ENCODE measurements at regions not wholly inside any gene's neighbourhood (a gene's known extent, or its start where the extent isn't known, plus 50 kb on each side); places are given as distances from the start of the nearest gene placed in this dataset.

DNA sequence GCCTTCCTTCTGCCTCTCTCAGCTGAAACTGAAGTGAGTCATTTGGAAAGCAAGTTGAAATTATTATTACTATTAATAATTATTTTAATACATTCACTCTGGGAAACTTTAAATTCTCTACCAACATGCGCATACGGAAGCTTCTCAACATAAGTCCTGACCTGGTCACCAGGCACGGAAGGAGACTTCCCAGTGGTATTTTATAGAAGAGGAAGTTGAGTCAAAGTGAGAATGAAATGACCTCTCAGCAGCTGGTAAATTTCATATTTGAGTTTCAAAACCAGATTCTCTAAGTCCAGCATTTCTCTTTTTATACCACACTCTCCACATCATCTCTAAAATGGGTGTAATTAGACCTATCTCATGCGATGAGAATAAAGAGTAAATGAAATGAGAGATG is 747.4 kb downstream of the VRK1 start:
- H3K27me3 Mint-ChIP-seq, result no peaks in the 10 kb centered on the region
- no peak overlapping the region for H3K27ac Mint-ChIP-seq
- no peaks in the 10 kb centered on the region for H3K36me3 Mint-ChIP-seq
- ATAC-seq (ENCODE audit: low read depth) (no peak), DNase-seq (ENCODE audit: low spot score in 2 of 2) (no peak)
- H3K9me3 Mint-ChIP-seq, result no peaks in the 10 kb centered on the region
- no peaks in the 10 kb centered on the region for H3K4me1 Mint-ChIP-seq
- H3K4me3 Mint-ChIP-seq, result no peak overlapping the region

DNA sequence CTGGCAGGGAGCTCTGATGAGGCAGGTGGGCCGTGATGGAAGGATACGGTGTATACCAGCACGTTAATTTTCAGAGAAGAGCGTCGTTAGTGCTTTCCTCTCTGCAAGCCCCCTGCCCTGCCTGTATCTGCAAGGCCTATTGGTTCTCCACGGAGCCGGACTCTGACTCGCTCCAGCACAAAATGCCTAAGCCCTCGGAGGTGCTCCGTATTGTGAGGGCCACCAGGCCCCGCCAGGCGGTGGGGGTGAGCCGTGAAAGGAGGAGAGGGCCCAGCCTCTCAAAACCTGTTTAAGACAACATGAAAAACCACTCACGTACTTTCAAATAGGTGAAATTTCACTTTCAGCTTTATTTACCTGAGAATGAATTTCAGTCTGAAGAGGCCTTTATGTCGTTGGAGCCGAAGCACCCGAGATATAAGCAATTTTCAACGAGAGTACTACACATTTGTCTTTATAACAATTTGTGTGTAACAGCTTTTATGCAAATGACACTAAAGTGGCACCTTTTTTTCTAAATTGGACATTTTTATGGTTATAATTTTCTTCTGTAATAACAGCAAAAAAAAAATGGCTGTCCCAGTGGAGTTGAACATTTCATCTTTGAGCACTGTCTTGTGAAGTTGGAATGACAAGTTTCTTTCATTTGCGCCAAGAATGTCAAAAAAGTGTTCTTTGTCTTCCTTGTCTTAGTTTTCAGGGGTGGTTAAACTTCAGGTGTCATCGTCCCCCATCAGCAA is 749.5 kb downstream of the VRK1 start:
- Mint-ChIP-seq H3K4me1 (no peaks in the 10 kb centered on the region), H3K4me3 (no peak overlapping the region), H3K27me3 (no peaks in the 10 kb centered on the region), H3K36me3 (no peaks in the 10 kb centered on the region), H3K27ac (no peak overlapping the region), H3K9me3 (no peaks in the 10 kb centered on the region)
- DNase-seq (ENCODE audit: low spot score in 2 of 2), result no peak
- ATAC-seq (ENCODE audit: low read depth), result no peak

DNA sequence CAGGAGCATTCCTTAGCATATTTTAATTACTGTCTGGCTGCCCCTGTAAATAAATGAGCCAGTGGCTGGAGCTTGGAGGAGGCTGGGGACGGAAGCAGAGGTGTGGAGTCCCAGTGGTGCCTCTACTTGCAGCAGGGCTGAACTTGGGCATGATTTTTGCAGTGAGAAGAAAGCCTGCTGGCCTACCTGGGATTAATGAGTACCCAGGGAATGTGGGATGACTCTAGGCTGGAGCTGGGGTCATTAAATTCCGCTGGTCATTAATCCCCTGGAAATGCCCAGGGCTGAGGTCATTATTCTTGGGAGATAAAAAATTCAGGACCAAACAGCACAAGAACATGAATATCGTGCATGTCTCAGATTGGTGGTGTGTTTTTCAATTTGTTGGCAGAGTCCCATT is 753.3 kb downstream of the VRK1 start:
- no peak overlapping the region for H3K27ac Mint-ChIP-seq
- H3K27me3 Mint-ChIP-seq, result no peaks in the 10 kb centered on the region
- H3K4me1 Mint-ChIP-seq, result no peaks in the 10 kb centered on the region
- DNase-seq (ENCODE audit: low spot score in 2 of 2) (no peak), ATAC-seq (ENCODE audit: low read depth) (no peak)
- no peaks in the 10 kb centered on the region for H3K9me3 Mint-ChIP-seq
- H3K4me3 Mint-ChIP-seq, result no peak overlapping the region
- no peaks in the 10 kb centered on the region for H3K36me3 Mint-ChIP-seq

DNA sequence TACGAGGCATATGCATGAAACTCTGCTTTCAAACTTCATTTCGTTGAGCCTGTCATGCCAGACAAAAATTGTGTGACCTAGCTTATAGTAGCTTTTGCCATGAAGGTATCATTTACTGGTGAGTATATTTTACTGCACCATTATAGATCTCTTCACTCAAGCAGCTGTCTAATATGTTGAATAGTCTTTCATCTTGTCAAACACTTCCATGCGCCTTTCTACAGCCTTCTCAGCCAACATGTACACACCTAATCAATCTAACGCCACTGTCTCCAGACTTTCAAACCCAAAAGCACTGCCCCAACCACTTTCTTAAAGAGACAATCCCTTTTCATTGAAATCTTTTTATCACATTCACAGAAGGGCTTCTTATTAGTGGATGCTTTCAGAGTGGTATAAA is 757.4 kb downstream of the VRK1 start:
- peaks cover 4% of the 10 kb centered on the region for H3K9me3 Mint-ChIP-seq
- H3K27me3 Mint-ChIP-seq, result peaks cover 1% of the 10 kb centered on the region
- no peak overlapping the region for H3K27ac Mint-ChIP-seq
- no peak for ATAC-seq (ENCODE audit: low read depth)
- DNase-seq (ENCODE audit: low spot score in 2 of 2), result no peak
- no peaks in the 10 kb centered on the region for H3K4me1 Mint-ChIP-seq
- H3K36me3 Mint-ChIP-seq, result no peaks in the 10 kb centered on the region
- H3K4me3 Mint-ChIP-seq, result no peak overlapping the region

DNA sequence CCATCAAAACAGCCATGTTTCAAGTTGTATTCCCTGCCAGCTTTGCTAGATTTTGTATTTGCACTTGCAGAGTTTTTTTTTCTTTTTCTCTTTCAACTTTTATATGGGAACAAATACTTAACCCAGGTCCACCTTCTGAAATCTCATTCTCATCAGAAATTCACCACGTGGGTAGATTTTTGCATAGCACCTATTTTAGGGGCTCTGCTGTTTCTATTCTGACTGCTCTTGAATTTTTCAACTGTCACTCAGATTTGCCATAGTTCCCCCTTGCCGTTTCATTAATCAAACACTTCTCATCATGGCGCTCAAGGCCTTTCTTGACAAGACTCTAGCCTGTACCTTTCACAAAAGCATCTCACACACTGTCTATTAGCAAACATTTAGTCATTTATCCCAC is 767.2 kb downstream of the VRK1 start:
- peaks cover under 1% of the 10 kb centered on the region for H3K27me3 Mint-ChIP-seq
- no peaks in the 10 kb centered on the region for H3K4me1 Mint-ChIP-seq
- peaks cover 9% of the 10 kb centered on the region for H3K9me3 Mint-ChIP-seq
- DNase-seq (ENCODE audit: low spot score in 2 of 2) (no peak), ATAC-seq (ENCODE audit: low read depth) (no peak)
- H3K36me3 Mint-ChIP-seq, result no peaks in the 10 kb centered on the region
- no peak overlapping the region for H3K27ac Mint-ChIP-seq
- no peak overlapping the region for H3K4me3 Mint-ChIP-seq

DNA sequence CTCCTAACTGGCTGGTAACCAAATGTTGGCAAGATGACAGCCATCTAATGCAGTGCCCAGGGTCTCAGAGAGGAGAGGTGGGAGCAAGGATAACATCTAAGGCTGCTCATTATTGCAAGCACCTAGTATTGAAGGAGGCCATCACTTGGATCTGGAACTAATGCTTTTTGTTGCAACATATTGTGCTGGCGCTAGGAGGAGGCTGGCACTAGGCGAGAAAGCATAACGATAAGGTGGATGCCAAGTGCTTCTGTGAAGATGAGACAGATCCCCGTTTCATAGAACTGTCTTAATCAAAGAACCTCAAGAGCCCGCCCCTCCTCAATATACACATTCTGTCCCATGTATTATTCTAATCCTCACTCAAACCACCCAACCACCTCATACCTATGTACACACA is 774.0 kb downstream of the VRK1 start:
- ATAC-seq (ENCODE audit: low read depth), result no peak
- no peak overlapping the region for H3K27ac Mint-ChIP-seq
- H3K36me3 Mint-ChIP-seq, result no peaks in the 10 kb centered on the region
- DNase-seq (ENCODE audit: low spot score in 2 of 2), result no peak
- peaks cover 9% of the 10 kb centered on the region for H3K9me3 Mint-ChIP-seq
- H3K4me1 Mint-ChIP-seq, result no peaks in the 10 kb centered on the region
- H3K4me3 Mint-ChIP-seq, result no peak overlapping the region
- peaks cover 4% of the 10 kb centered on the region for H3K27me3 Mint-ChIP-seq

DNA sequence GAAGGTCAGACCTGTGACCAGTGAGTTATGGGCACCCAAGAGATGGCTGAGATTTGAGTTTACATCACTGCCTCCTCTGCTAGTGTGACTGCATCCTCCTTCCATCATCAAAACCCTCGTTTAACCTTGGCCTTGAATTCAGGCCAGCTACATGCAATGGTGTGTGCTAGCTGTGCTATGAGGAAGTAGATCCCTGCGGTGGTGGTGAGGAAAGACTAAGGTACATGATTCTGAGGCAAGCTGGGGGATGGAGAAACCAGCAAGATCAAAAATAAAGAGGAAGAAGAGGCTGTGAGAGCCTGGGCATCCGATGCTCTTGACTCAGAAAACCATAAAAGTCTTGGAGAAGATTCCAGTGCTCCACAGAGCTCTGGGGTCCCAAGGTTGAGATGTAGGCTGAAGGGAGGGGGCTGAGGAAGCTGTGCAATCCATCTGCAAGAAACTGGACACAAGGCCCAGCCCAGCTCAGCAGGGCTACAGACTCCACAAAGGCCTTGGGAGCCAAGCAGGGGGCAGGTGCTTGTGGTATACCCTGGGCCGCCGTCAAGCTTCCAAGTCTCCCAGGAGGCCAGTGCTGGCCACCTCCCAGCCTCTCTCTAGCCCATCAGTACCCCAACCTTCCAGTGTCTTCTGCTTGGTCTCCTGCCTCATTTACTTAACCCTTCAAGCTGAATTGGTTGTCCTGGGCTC is 774.8 kb downstream of the VRK1 start:
- H3K4me1 Mint-ChIP-seq, result no peaks in the 10 kb centered on the region
- DNase-seq (ENCODE audit: low spot score in 2 of 2), result no peak
- no peaks in the 10 kb centered on the region for H3K36me3 Mint-ChIP-seq
- peaks cover 4% of the 10 kb centered on the region for H3K27me3 Mint-ChIP-seq
- peaks cover 9% of the 10 kb centered on the region for H3K9me3 Mint-ChIP-seq
- H3K4me3 Mint-ChIP-seq, result no peak overlapping the region
- H3K27ac Mint-ChIP-seq, result no peak overlapping the region
- no peak for ATAC-seq (ENCODE audit: low read depth)

DNA sequence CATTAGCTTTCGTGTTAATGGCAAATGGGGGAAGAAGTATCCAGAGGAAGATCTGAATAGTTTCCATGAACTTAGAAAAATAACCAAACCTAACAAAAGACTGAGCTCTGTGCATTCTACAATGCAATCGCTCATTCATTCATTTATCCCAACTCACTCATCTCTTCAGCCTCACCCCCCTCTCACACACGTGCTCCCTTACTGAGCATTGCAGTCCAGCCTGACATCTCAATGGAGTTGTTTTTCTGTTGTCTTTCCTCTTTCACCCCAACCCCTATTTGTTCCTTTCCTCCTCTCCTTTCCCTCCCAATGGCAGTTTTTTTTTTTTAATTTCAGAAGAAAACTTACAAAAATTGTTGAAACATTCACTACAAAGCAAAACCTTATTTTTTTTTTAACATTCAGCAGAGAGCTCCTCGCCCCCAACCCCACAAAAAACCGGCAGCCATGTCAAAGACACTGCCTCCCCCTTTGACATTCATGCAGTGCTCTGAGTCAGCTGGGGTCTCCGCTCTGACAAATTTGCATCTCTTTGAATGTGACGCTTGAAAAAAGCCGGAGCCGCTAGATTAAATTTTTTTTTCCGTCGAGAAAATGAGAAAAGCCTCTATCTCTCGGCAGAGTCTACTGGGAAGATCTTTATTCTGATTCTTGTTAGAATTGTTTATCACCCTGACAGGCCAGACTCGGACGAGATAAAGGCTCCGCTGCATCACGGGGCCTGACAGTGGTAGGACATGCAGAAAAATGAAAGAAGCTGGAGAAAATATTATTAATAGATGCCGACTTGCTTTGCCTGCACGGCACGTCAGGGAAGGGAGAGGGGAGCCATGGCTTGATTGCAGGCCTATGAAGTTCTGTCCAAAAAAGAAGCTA is 775.6 kb downstream of the VRK1 start:
- H3K27ac Mint-ChIP-seq, result no peak overlapping the region
- no peak overlapping the region for H3K4me3 Mint-ChIP-seq
- DNase-seq (ENCODE audit: low spot score in 2 of 2), result no peak
- peaks cover 7% of the 10 kb centered on the region for H3K9me3 Mint-ChIP-seq
- peaks cover 4% of the 10 kb centered on the region for H3K27me3 Mint-ChIP-seq
- H3K36me3 Mint-ChIP-seq, result no peaks in the 10 kb centered on the region
- no peak for ATAC-seq (ENCODE audit: low read depth)
- no peaks in the 10 kb centered on the region for H3K4me1 Mint-ChIP-seq

DNA sequence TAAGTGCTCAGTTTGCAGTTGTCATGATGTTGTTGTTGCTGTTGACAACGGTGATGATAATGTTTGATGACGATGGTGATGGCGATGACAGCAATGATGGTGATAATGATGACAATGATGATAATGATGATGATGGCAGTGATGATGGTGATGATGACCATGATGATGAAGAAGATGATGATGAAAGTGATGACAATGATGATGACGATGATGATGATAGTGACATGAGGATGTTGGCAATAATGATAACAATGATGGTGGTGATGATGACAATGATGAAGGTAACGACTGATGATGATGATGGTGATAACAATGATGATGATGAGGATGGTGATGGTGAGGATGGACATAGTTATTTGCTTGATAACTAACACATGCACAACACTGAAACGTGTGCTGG is 778.5 kb downstream of the VRK1 start:
- no peak overlapping the region for H3K27ac Mint-ChIP-seq
- H3K9me3 Mint-ChIP-seq, result peaks cover 10% of the 10 kb centered on the region
- no peak for ATAC-seq (ENCODE audit: low read depth)
- peaks cover 4% of the 10 kb centered on the region for H3K27me3 Mint-ChIP-seq
- H3K36me3 Mint-ChIP-seq, result no peaks in the 10 kb centered on the region
- DNase-seq (ENCODE audit: low spot score in 2 of 2), result no peak
- H3K4me3 Mint-ChIP-seq, result no peak overlapping the region
- no peaks in the 10 kb centered on the region for H3K4me1 Mint-ChIP-seq

DNA sequence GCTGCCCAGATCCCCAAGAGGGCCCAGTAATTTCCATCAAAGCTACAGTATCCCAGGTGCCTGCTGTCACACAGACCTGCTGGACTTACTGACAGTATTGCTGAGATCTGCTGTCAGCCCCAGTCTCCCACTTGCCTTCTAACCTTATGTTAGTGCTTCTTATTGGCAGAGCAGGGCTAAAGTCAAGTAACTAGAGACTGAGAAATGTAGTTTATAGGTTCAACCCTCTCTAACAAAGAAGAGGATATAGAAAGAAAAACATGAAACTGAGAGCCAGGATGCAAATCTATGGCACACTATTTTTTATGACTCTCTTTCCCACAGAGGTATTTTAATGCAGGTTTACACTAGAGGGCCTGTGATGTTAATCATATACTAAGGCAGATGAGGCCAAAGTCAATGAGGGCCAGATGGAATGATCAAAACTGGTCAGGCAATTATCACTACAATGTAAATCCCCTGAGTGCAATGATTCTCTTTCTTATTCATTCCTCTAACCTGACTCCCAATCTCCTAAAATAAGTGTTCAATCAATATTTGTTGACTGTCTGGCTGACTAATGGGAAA is 781.9 kb downstream of the VRK1 start:
- H3K27me3 Mint-ChIP-seq, result peaks cover 2% of the 10 kb centered on the region
- ATAC-seq (ENCODE audit: low read depth) (no peak), DNase-seq (ENCODE audit: low spot score in 2 of 2) (no peak)
- H3K9me3 Mint-ChIP-seq, result peaks cover 9% of the 10 kb centered on the region
- no peaks in the 10 kb centered on the region for H3K4me1 Mint-ChIP-seq
- H3K36me3 Mint-ChIP-seq, result no peaks in the 10 kb centered on the region
- H3K27ac Mint-ChIP-seq, result no peak overlapping the region
- no peak overlapping the region for H3K4me3 Mint-ChIP-seq

DNA sequence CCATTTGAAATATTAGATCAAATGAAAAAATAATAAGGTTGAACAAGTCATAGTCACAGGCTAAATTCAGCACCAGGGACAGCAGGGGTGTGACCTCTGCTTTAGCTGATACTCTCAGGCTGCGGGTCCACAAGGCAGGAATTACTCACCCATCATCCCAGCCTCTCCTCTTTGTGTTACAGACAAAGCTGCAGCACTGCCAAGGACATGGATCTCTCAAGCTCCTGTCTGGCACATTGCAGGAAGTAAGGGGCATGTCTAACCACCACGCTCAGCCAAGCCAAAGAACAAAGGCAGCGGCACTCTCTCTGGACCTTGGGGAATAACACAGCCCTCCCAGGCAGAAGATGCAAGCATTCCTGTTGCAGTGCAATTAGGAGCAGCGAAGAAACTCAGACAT is 783.8 kb downstream of the VRK1 start:
- Mint-ChIP-seq H3K27me3 (no peaks in the 10 kb centered on the region), H3K4me1 (no peaks in the 10 kb centered on the region), H3K9me3 (peaks cover 9% of the 10 kb centered on the region), H3K4me3 (no peak overlapping the region), H3K27ac (no peak overlapping the region), H3K36me3 (no peaks in the 10 kb centered on the region)
- DNase-seq (ENCODE audit: low spot score in 2 of 2) (no peak), ATAC-seq (ENCODE audit: low read depth) (no peak)

DNA sequence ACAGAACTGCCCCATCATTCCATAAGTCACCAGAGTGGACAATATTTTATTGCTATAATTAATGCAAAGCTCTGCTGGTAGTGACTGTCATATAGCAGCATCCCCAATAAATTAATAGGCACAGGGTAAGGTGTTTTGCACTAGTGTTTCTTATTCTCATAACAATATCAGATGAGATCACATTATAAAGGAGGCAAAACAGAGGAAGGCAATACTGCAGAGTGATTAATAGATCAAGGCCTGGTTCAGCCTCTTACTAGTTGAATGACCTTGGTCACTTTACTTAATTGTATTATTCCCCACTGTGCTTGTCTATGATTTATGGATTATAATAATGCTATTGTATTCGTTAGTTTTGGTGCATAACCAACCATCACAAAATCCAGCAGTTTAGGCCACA is 784.8 kb downstream of the VRK1 start:
- no peaks in the 10 kb centered on the region for H3K27me3 Mint-ChIP-seq
- no peaks in the 10 kb centered on the region for H3K4me1 Mint-ChIP-seq
- no peak for ATAC-seq (ENCODE audit: low read depth)
- no peak overlapping the region for H3K4me3 Mint-ChIP-seq
- no peak overlapping the region for H3K27ac Mint-ChIP-seq
- no peaks in the 10 kb centered on the region for H3K36me3 Mint-ChIP-seq
- no peak for DNase-seq (ENCODE audit: low spot score in 2 of 2)
- H3K9me3 Mint-ChIP-seq, result peaks cover 9% of the 10 kb centered on the region

DNA sequence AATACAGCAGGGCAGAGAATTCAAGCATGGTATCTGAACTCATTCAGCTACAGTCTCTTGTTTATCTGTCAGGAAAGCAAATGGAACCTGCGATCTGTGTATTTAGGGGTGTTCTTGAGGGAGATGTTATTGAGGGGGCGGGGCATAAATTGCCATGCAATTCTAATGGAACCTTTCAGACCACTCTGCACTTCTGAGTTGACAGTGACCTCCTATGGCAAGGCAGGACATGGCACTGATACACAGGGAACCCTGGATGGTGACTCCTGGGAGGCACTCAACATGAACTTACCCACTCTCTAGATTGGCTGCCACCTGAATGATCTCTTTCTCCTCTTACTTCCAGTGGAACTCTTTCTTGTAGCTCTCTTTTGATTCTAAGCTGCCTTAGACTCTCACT is 787.3 kb downstream of the VRK1 start:
- H3K9me3 Mint-ChIP-seq, result peaks cover 6% of the 10 kb centered on the region
- no peak overlapping the region for H3K4me3 Mint-ChIP-seq
- H3K27me3 Mint-ChIP-seq, result no peaks in the 10 kb centered on the region
- no peak for DNase-seq (ENCODE audit: low spot score in 2 of 2)
- no peaks in the 10 kb centered on the region for H3K4me1 Mint-ChIP-seq
- ATAC-seq (ENCODE audit: low read depth), result no peak
- H3K36me3 Mint-ChIP-seq, result no peaks in the 10 kb centered on the region
- H3K27ac Mint-ChIP-seq, result no peak overlapping the region

DNA sequence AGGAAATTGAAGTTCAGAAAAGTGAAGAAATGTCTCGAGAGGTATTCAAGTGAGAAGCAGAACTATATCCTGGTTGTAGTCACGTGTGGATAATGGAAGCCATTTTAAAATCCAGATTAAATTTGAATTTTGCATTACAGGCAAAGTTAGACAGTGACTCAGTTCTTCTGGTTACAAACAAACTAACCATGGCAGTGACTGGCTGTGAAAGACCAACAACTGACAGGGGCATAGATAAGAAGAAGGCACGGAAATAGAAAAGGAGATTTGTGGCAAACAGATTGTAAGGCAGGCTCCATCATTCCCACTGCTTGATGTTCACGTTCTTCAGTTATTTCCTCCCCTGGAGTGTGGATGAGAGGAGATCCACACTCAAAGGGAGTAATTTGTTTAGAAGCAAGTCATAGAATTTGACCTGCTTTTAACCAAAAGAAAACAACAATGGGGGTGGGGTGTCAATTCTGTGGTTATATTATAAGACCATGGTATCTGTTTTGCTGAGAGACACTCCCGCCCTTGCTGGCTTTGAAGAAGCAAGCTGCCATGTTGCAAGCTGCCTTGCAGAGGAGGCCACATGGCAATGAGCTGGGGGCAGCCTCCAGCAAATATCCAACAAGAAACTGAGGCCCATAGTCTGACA is 795.3 kb downstream of the VRK1 start:
- H3K4me3 Mint-ChIP-seq, result no peak overlapping the region
- H3K4me1 Mint-ChIP-seq, result no peaks in the 10 kb centered on the region
- H3K36me3 Mint-ChIP-seq, result no peaks in the 10 kb centered on the region
- ATAC-seq (ENCODE audit: low read depth), result no peak
- H3K27ac Mint-ChIP-seq, result no peak overlapping the region
- DNase-seq (ENCODE audit: low spot score in 2 of 2), result no peak
- peaks cover 5% of the 10 kb centered on the region for H3K27me3 Mint-ChIP-seq
- H3K9me3 Mint-ChIP-seq, result peaks cover 5% of the 10 kb centered on the region
